Adipocyte (in vitro differentiated cells): ENCODE measurements at regions not wholly inside any gene's neighbourhood (a gene's known extent, or its start where the extent isn't known, plus 50 kb on each side); places are given as distances from the start of the nearest gene placed in this dataset.
A peak's percentile ranks its signal among the peaks of the same experiment; 100 is the strongest.

ENCODE experiments used
- DNase-seq: peaks from one replicate; pipeline ENCODE4 v3.0.0-alpha.2; 2015; ENCODE audit warnings: low read depth
- H3K27me3 ChIP-seq: replicated peaks from 2 replicates; pipeline ENCODE4 v1.7.0; 2013; ENCODE audit warnings: mild to moderate bottlenecking, low read length, moderate library complexity; ENCODE audit not compliant: control insufficient read depth, insufficient read depth
- H3K36me3 ChIP-seq: 2 replicates; pipeline ENCODE4 v1.7.0; 2013; ENCODE audit warnings: low read length, mild to moderate bottlenecking, moderate library complexity; ENCODE audit not compliant: control insufficient read depth, insufficient read depth, severe bottlenecking
- H3K4me1 ChIP-seq: 2 replicates; pipeline ENCODE4 v1.7.0; 2013; ENCODE audit warnings: mild to moderate bottlenecking, low read length, moderate library complexity; ENCODE audit not compliant: control insufficient read depth, insufficient read depth
- H3K4me3 ChIP-seq: 2 replicates; pipeline ENCODE4 v1.7.0; 2013; ENCODE audit warnings: mild to moderate bottlenecking, low read length, moderate library complexity
- H3K9ac ChIP-seq: 2 replicates; pipeline ENCODE4 v1.7.0; 2013; ENCODE audit warnings: mild to moderate bottlenecking, low read length, moderate library complexity
- H3K9me3 ChIP-seq: 2 replicates; pipeline ENCODE4 v1.7.0; 2013; ENCODE audit warnings: mild to moderate bottlenecking, low read length, moderate library complexity; ENCODE audit not compliant: control insufficient read depth

DNA sequence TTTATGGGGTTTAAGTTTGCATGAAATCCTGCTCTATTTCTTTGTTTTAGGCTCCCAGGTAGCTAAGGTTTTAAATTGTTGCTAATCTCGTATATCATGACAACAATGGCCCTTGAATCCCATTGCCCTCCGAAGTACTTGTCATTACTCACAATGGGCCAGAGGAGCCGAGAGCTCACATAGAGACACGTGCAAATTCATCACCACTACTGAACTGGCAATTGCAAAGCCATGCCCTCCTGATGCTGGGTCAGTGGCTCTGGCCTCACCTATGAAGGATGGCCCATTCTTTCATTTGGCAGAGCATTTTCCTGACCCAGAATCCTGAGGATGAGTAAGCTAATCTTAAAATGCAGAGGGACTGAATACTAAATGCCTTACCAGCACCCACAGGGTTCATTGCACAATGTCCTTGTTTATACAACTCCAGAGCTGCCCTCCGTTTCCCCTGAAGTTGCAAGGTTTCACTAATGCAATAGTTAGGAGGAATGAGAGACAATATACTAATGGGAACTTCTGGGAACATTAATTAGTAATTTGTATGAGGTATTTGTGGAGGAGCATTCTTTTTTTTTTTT is 71.6 kb upstream of the GAREM1 start:
- Histone ChIP-seq H3K9ac (no peak overlapping the region), H3K4me1 (peaks cover 4% of the 10 kb centered on the region), H3K27me3 (no peaks in the 10 kb centered on the region), H3K36me3 (no peaks in the 10 kb centered on the region), H3K4me3 (no peak overlapping the region), H3K9me3 (no peaks in the 10 kb centered on the region)
- DNase-seq: peak; percentile 68

- Histone ChIP-seq H3K9me3 (peaks cover 4% of the 10 kb centered on the region), H3K9ac (no peak overlapping the region), H3K36me3 (no peaks in the 10 kb centered on the region), H3K4me1 (peaks cover 7% of the 10 kb centered on the region), H3K4me3 (no peak overlapping the region), H3K27me3 (no peaks in the 10 kb centered on the region)
- DNase-seq: peak; percentile 16
These were observed 60.4 kb upstream of the GAREM1 start for GRCh38 chr18:32530947-32531651.

- Histone ChIP-seq H3K9me3 (no peaks in the 10 kb centered on the region), H3K4me3 (no peak overlapping the region), H3K36me3 (no peaks in the 10 kb centered on the region), H3K9ac (no peak overlapping the region), H3K27me3 (no peaks in the 10 kb centered on the region), H3K4me1 (peaks cover 7% of the 10 kb centered on the region)
- DNase-seq: no peak
These were observed 59.2 kb upstream of the GAREM1 start for GRCh38 chr18:32529722-32530420.

- Histone ChIP-seq H3K9me3 (no peaks in the 10 kb centered on the region), H3K9ac (no peak overlapping the region), H3K4me3 (no peak overlapping the region), H3K27me3 (no peaks in the 10 kb centered on the region), H3K36me3 (no peaks in the 10 kb centered on the region), H3K4me1 (no peaks in the 10 kb centered on the region)
- no peak for DNase-seq
These were observed 50.1 kb upstream of the GAREM1 start for GRCh38 chr18:32520771-32521170.
